ENCODE measurements at regions not wholly inside any gene's neighbourhood (a gene's known extent, or its start where the extent isn't known, plus 50 kb on each side); places are given as distances from the start of the nearest gene placed in this dataset.

DNA sequence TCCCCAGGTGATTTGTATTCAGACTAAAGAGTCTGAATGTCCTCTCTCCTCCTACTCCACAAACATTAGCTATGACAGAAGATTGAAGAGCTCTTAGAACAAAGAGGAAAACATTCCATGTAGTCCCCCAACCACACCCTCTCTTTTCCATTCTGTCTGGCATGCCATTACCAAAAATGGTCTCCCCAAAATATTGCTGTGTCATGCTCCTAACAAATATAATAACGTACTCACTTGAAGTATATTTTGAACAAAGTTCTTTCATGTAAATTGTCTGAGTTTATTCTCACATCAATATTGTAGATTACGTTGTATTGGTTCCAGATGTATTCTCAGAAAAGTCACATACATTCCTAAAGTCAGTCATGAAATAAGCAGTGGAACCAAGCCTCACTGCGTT, 467.3 kb upstream of the IRAK1BP1 start:
- no peaks in the 10 kb centered on the region for H3K36me3 ChIP-seq
- no peak overlapping the region for H3K4me3 ChIP-seq
- H3K27ac ChIP-seq, result no peak overlapping the region
- H3K9me3 ChIP-seq, result no peaks in the 10 kb centered on the region
- H3K27me3 ChIP-seq, result no peaks in the 10 kb centered on the region
- WGBS, 5 donors, result 81 to 87% (median 84%) methylated on average over 3 of the region's 3 CpGs
- TF ChIP-seq CTCF (IDR thresholded peaks at IDR 0.05) (no peak), POLR2AphosphoS5 (IDR thresholded peaks at IDR 0.05) (no peak), EP300 (IDR thresholded peaks at IDR 0.05) (no peak), POLR2A (IDR thresholded peaks at IDR 0.05) (no peak)
- DNase-seq, result no peak
- no peaks in the 10 kb centered on the region for H3K4me1 ChIP-seq
- intact Hi-C loops (cut with DNase I; ENCODE audit: low total_unique reads), result no loop called here

DNA sequence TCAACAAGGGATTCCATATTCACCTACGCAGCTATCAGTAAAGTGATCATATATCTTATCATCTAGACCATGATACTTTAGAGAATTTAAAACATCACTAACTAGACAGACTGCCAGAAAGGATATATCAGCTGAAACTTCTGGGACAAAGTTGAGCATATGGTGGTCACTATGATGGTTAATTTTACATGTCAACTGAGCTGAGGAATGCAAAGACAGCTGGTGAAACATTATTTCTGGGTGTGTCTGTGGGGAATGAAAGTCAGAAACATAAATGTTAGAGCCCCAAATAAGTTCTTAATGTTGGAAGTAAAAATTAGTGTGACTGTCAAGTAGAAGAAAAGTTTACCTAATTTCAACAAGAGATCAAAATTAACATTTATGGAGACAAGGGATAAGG, 440.0 kb upstream of the IRAK1BP1 start:
- Histone ChIP-seq H3K9me3 (peaks cover 0 to 7% (median 5%) of the 10 kb centered on the region in 4 donors), H3K27me3 (no peaks in the 10 kb centered on the region), H3K4me3 (no peak overlapping the region), H3K4me1 (no peaks in the 10 kb centered on the region), H3K36me3 (no peaks in the 10 kb centered on the region), H3K27ac (no peak overlapping the region)
- intact Hi-C loops (cut with DNase I; ENCODE audit: low total_unique reads), result no loop called here
- TF ChIP-seq CTCF (IDR thresholded peaks at IDR 0.05) (no peak), POLR2A (IDR thresholded peaks at IDR 0.05) (no peak), POLR2AphosphoS5 (IDR thresholded peaks at IDR 0.05) (no peak), EP300 (IDR thresholded peaks at IDR 0.05) (no peak)
- no peak for DNase-seq
- WGBS, 5 donors, result 68 to 89% (median 87%) methylated on average over 1 of the region's 1 CpG

DNA sequence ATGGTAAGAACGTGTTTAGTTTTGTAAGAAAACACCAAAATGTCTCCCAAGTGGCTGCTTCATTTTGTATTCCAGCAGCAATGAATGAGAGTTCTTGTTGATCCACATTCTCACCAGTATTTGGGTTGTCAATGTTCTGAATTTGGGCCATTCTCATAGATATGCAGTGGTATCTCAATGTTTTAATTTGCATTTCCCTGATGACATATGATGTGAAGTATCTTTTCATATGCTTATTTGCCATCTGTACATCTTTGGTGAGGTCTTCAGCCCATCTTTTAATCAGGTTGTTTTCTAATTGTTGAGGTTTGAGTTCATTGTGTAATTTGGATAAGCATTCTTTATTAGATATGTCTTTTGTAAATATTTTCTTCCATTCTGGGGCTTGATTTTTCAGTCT, 436.8 kb upstream of the IRAK1BP1 start:
- DNase-seq, result no peak
- Histone ChIP-seq H3K9me3 (peaks cover 0 to under 1% (median 0%) of the 10 kb centered on the region in 4 donors), H3K27ac (no peak overlapping the region), H3K4me3 (no peak overlapping the region), H3K27me3 (no peaks in the 10 kb centered on the region), H3K4me1 (no peaks in the 10 kb centered on the region), H3K36me3 (no peaks in the 10 kb centered on the region)
- no peak for TF ChIP-seq CTCF (IDR thresholded peaks at IDR 0.05)
- no peak for TF ChIP-seq EP300 (IDR thresholded peaks at IDR 0.05)
- TF ChIP-seq POLR2A (IDR thresholded peaks at IDR 0.05), result no peak
- TF ChIP-seq POLR2AphosphoS5 (IDR thresholded peaks at IDR 0.05), result no peak
- intact Hi-C loops (cut with DNase I; ENCODE audit: low total_unique reads), result no loop called here
- 29 to 42% (median 35%) methylated on average over 1 of the region's 1 CpG for WGBS, 5 donors

DNA sequence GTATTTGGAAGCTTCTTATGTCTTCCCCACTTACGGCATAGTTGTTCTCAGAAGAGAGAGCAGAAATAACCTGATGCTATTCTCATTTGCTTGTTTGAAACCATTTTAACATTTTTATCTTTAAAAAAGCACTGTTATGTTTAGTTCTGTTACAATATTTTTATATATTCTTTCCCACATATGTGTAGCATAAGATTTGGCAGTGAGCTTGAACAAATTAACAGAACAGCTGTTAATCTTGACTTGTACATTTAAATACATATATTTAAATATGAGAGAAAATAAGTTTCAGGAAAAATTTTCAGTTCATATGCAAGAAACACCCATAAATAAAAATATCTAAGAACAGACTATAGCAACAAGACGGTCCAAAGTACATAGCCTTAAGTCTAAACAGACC, 431.7 kb upstream of the IRAK1BP1 start:
- intact Hi-C loops (cut with DNase I; ENCODE audit: low total_unique reads), result no loop called here
- Histone ChIP-seq H3K27ac (no peak overlapping the region), H3K27me3 (no peaks in the 10 kb centered on the region), H3K4me1 (no peaks in the 10 kb centered on the region), H3K4me3 (no peak overlapping the region), H3K36me3 (no peaks in the 10 kb centered on the region), H3K9me3 (no peaks in the 10 kb centered on the region)
- TF ChIP-seq POLR2AphosphoS5 (IDR thresholded peaks at IDR 0.05) (no peak), EP300 (IDR thresholded peaks at IDR 0.05) (no peak), POLR2A (IDR thresholded peaks at IDR 0.05) (no peak), CTCF (IDR thresholded peaks at IDR 0.05) (no peak)
- DNase-seq, result no peak
- WGBS, 5 donors, result 83 to 96% (median 86%) methylated on average over 2 of the region's 2 CpGs
